NOMO-1 treated with dmso at 0.1 percent for 144 hours (cell line): ENCODE measurements at regions not wholly inside any gene's neighbourhood (a gene's known extent, or its start where the extent isn't known, plus 50 kb on each side); places are given as distances from the start of the nearest gene placed in this dataset.

Experiments
- DNase-seq: peaks from one replicate; lab custom pipeline; 2025; ENCODE audit not compliant: unreplicated experiment; lab: John Stamatoyannopoulos, UW

GRCh38 chr4:3652586-3652985 is 113.6 kb upstream of the ADRA2C start:
- DNase-seq: no peak

GRCh38 chr4:3651267-3651845 is 114.8 kb upstream of the ADRA2C start:
- DNase-seq: no peak

GRCh38 chr4:3649491-3649890 is 116.7 kb upstream of the ADRA2C start:
- DNase-seq: no peak

GRCh38 chr4:3648731-3649130 is 116.5 kb upstream of the LRPAP1 start:
- no peak for DNase-seq

GRCh38 chr4:3648195-3648594 is 116.0 kb upstream of the LRPAP1 start:
- no peak for DNase-seq

GRCh38 chr4:3647421-3647820 is 115.2 kb upstream of the LRPAP1 start:
- DNase-seq: no peak

GRCh38 chr4:3645711-3646679 is 113.8 kb upstream of the LRPAP1 start:
- no peak for DNase-seq

GRCh38 chr4:3644849-3645627 is 112.8 kb upstream of the LRPAP1 start:
- no peak for DNase-seq

- DNase-seq: no peak
These were observed 111.6 kb upstream of the LRPAP1 start for GRCh38 chr4:3643518-3644433.

GRCh38 chr4:3642806-3643517 is 110.7 kb upstream of the LRPAP1 start:
- no peak for DNase-seq

- DNase-seq: no peak
These were observed 109.9 kb upstream of the LRPAP1 start for GRCh38 chr4:3642056-3642630.

GRCh38 chr4:3641501-3641900 is 109.3 kb upstream of the LRPAP1 start:
- DNase-seq: no peak

GRCh38 chr4:3640587-3640962 is 108.4 kb upstream of the LRPAP1 start:
- no peak for DNase-seq

- no peak for DNase-seq
These were observed 107.7 kb upstream of the LRPAP1 start for GRCh38 chr4:3639613-3640586.

- DNase-seq: no peak
These were observed 106.0 kb upstream of the LRPAP1 start for GRCh38 chr4:3638080-3638795.

GRCh38 chr4:3637326-3638016 is 105.2 kb upstream of the LRPAP1 start:
- DNase-seq: no peak

- no peak for DNase-seq
These were observed 104.6 kb upstream of the LRPAP1 start for GRCh38 chr4:3636646-3637320.
